ENCODE measurements at regions not wholly inside any gene's neighbourhood (a gene's known extent, or its start where the extent isn't known, plus 50 kb on each side); places are given as distances from the start of the nearest gene placed in this dataset.

DNA sequence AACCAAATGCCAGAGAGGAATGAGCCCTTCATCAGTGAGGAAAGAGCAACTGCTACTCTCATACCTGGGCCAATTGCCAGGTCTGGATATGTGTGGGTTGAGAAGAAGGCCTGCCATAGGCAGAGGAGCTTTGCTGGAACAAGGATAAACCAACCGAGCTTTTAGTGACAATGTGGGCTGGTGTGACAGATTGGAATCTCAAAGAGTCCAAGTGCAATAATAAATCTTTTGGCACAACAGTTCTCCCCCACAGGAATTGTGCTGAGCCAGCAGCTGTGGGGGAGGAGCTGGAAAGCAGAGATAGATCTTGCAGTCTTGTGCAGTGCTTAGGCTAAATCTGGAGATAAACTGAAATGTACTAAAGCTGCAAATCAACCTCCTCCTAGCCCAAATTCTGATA is 79.4 kb upstream of the ISX start:
- TF ChIP-seq, protein P1, sequence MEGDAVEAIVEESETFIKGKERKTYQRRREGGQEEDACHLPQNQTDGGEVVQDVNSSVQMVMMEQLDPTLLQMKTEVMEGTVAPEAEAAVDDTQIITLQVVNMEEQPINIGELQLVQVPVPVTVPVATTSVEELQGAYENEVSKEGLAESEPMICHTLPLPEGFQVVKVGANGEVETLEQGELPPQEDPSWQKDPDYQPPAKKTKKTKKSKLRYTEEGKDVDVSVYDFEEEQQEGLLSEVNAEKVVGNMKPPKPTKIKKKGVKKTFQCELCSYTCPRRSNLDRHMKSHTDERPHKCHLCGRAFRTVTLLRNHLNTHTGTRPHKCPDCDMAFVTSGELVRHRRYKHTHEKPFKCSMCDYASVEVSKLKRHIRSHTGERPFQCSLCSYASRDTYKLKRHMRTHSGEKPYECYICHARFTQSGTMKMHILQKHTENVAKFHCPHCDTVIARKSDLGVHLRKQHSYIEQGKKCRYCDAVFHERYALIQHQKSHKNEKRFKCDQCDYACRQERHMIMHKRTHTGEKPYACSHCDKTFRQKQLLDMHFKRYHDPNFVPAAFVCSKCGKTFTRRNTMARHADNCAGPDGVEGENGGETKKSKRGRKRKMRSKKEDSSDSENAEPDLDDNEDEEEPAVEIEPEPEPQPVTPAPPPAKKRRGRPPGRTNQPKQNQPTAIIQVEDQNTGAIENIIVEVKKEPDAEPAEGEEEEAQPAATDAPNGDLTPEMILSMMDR (IDR thresholded peaks at IDR 0.05) = no peak
- TF ChIP-seq EP300 (IDR thresholded peaks at IDR 0.05) = no peak
- TF ChIP-seq POLR2AphosphoS5 (IDR thresholded peaks at IDR 0.05) = no peak
